Tibial nerve (tissue), 4 donors: ENCODE measurements at regions not wholly inside any gene's neighbourhood (a gene's known extent, or its start where the extent isn't known, plus 50 kb on each side); places are given as distances from the start of the nearest gene placed in this dataset.

ENCODE experiments used
- DNase-seq, 2 donors: peaks; one replicate each; pipeline ENCODE4 v3.0.0-alpha.2; 2019; ENCODE audit warnings: low spot score in 2 of 2
- H3K27ac ChIP-seq, 4 donors: fragments of 200-600 bp; sonication (generic) in 3 of 4; one replicate each; pipeline ENCODE4 v1.5.1; 2017 to 2019; ENCODE audit warnings: mild to moderate bottlenecking in 1 of 4
- H3K27me3 ChIP-seq, 2 donors: fragments of 200-600 bp; sonication (generic) in 1 of 2; one replicate each; pipeline versions ENCODE4 v1.5.1 to v1.6.0; 2017 to 2019
- H3K36me3 ChIP-seq, 3 donors: fragments of 200-600 bp; sonication (generic); one replicate each; pipeline ENCODE4 v1.5.1; 2018 to 2019
- H3K4me1 ChIP-seq, 4 donors: fragments of 200-600 bp; sonication (generic) in 3 of 4; one replicate each; pipeline ENCODE4 v1.5.1; 2017 to 2019
- H3K4me3 ChIP-seq, 4 donors: fragments of 200-600 bp; sonication (generic) in 3 of 4; one replicate each; pipeline ENCODE4 v1.5.1; 2017 to 2019; ENCODE audit warnings: mild to moderate bottlenecking in 1 of 4, moderate library complexity in 1 of 4
- H3K9me3 ChIP-seq, 4 donors: fragments of 200-600 bp; sonication (generic) in 3 of 4; one replicate each; pipeline ENCODE4 v1.5.1; 2017 to 2019
- CTCF ChIP-seq, 5 experiments: fragments of 200-600 bp in 3 of 5; fragments of 450-650 bp in 2 of 5; sonication (generic) in 3 of 5; IDR thresholded peaks; one replicate each; pipeline ENCODE4 v1.5.1; 2016 to 2019; ENCODE audit warnings: antibody characterized with exemption in 5 of 5, mild to moderate bottlenecking in 3 of 5, moderate library complexity in 2 of 5
- EP300 ChIP-seq, 2 donors: sonication (generic); formaldehyde crosslinking; IDR thresholded peaks; one replicate each; pipeline ENCODE4 v1.6.1; 2017; ENCODE audit warnings: antibody characterized with exemption in 2 of 2, mild to moderate bottlenecking in 1 of 2
- POLR2A ChIP-seq, 2 donors: fragments of 450-650 bp; IDR thresholded peaks; one replicate each; pipeline ENCODE4 v1.6.1; 2017; ENCODE audit warnings: antibody characterized with exemption in 2 of 2, mild to moderate bottlenecking in 2 of 2, moderate library complexity in 2 of 2
- WGBS, 2 donors: methylation state at CpG; one replicate each; pipeline ENCODE4 v1.1.5; 2018; 5-methylcytosine and 5-hydroxymethylcytosine counted together

- no peak for DNase-seq
- TF ChIP-seq POLR2A (IDR thresholded peaks at IDR 0.05) (no peak), EP300 (IDR thresholded peaks at IDR 0.05) (no peak), CTCF (IDR thresholded peaks at IDR 0.05) (no peak)
- Histone ChIP-seq H3K4me1 (peaks cover 0 to 11% (median 5%) of the 10 kb centered on the region in 4 donors), H3K36me3 (no peaks in the 10 kb centered on the region), H3K27me3 (no peaks in the 10 kb centered on the region), H3K27ac (no peak overlapping the region), H3K9me3 (no peaks in the 10 kb centered on the region), H3K4me3 (no peak overlapping the region)
- WGBS, 2 donors, result 85 to 92% methylated on average over 3 of the region's 3 CpGs
Observed at GRCh38 chr1:182186757-182187146, 125.2 kb upstream of the ZNF648 start.

DNA sequence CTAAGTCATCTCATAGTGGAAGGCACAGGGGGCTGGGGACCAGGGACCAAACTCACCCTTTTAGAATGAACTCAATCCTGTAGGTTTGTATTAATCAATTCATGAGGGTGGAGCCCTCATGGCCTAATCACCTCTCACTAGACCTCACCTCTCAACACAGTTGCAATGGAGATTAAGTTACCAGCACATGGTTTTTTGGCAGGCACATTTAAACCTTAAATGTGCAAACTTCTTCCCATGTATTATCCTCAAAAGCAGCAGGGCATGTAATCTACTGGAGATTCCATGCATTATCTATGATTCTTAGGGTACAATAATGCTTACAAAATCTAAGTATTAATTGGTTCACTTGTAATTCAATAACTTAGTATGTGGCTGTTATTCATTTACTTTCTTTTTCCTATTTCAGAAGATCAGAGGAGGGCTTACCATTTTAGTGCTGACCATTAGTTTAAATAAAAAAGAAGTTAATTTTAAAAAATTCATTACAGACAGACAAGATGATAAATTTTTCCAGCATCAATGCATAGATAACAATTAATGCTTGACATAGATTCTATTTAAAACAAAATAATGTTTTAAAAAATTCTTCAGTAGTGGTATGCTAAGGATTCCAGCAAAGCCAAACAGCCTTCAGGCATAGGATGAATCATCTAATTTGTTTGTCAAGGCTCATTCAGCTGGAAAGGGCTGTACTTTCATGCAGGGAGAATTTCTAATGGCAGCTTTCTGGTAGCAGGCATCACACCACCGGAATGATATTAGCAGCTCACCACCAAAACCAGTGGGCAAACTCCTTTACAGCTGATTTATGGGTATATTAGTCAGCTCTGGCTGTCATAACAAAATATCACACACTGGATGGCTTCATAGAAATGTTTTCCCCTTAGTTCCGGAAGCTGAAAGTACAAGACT is 124.6 kb upstream of the ZNF648 start:
- H3K4me1 ChIP-seq, result peaks cover 0 to 11% (median 5%) of the 10 kb centered on the region in 4 donors
- H3K27ac ChIP-seq, result peak overlapping the region in 1 of 4 donors; percentile 11
- H3K9me3 ChIP-seq, result no peaks in the 10 kb centered on the region
- TF ChIP-seq EP300 (IDR thresholded peaks at IDR 0.05), result no peak
- TF ChIP-seq POLR2A (IDR thresholded peaks at IDR 0.05), result no peak
- TF ChIP-seq CTCF (IDR thresholded peaks at IDR 0.05), result no peak
- no peaks in the 10 kb centered on the region for H3K27me3 ChIP-seq
- DNase-seq, result no peak
- no peak overlapping the region for H3K4me3 ChIP-seq
- WGBS, 2 donors, result 64 to 65% methylated on average over 2 of the region's 2 CpGs
- no peaks in the 10 kb centered on the region for H3K36me3 ChIP-seq

DNA sequence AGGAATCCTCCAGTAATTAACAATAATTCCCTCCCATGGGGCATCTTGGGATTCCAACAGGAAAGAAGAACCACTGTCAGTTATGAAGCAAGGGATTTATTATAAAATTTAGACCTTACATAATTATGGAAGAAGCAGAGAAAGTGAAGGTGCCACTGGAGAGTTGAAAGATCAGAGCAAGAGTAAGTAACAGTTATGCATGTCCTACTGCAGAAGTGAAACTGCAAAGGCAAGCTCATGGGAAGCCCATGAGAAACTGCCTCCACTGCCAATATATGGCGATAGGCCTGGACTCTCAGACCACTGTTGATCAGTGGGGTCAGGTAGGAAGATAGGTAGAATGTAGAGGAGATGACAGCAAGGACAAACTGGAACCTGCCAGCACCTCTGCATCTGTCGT is 123.6 kb upstream of the ZNF648 start:
- DNase-seq, result no peak
- Histone ChIP-seq H3K36me3 (no peaks in the 10 kb centered on the region), H3K9me3 (no peaks in the 10 kb centered on the region), H3K27ac (no peak overlapping the region), H3K4me3 (no peak overlapping the region), H3K4me1 (peaks cover 0 to 11% (median 5%) of the 10 kb centered on the region in 4 donors), H3K27me3 (no peaks in the 10 kb centered on the region)
- 86 to 93% methylated on average over 2 of the region's 2 CpGs for WGBS, 2 donors
- TF ChIP-seq POLR2A (IDR thresholded peaks at IDR 0.05) (no peak), EP300 (IDR thresholded peaks at IDR 0.05) (no peak), CTCF (IDR thresholded peaks at IDR 0.05) (no peak)

GRCh38 chr1:182183606-182184005 is 122.1 kb upstream of the ZNF648 start:
- 67 to 76% methylated on average over 3 of the region's 3 CpGs for whole genome bisulfite sequencing, 2 donors
- TF ChIP-seq CTCF (IDR thresholded peaks at IDR 0.05) (no peak), EP300 (IDR thresholded peaks at IDR 0.05) (no peak), POLR2A (IDR thresholded peaks at IDR 0.05) (no peak)

DNA sequence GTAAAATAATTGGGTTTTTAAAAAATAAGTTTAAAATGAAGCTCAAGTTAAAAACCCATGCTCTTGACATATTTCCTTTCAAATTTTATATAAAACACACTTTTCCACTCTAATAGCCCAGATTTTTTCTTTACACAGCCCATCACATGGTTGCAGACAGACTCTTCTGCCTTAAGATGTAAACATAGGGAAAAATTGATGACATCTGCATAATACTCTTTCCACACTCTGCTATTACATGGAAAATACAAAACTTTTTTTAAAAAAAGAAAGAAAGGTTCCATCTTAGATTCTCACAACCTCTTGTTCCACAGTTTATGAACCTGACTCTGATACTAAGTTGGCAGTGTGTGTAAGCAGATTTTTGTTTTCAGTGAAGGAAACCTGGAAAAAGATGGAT is 120.8 kb upstream of the ZNF648 start:
- Histone ChIP-seq H3K4me1 (peaks cover 0 to 11% (median 5%) of the 10 kb centered on the region in 4 donors), H3K27ac (no peak overlapping the region), H3K36me3 (no peaks in the 10 kb centered on the region), H3K4me3 (no peak overlapping the region), H3K27me3 (no peaks in the 10 kb centered on the region), H3K9me3 (no peaks in the 10 kb centered on the region)
- TF ChIP-seq POLR2A (IDR thresholded peaks at IDR 0.05) (no peak), CTCF (IDR thresholded peaks at IDR 0.05) (no peak), EP300 (IDR thresholded peaks at IDR 0.05) (no peak)
- DNase-seq, result no peak

More at GRCh38 chr1:182183606-182184005, 122.1 kb upstream of the ZNF648 start:
- no peaks in the 10 kb centered on the region for H3K36me3 ChIP-seq
- no peak overlapping the region for H3K27ac ChIP-seq
- peaks cover 0 to 11% (median 5%) of the 10 kb centered on the region in 4 donors for H3K4me1 ChIP-seq
- H3K27me3 ChIP-seq, result no peaks in the 10 kb centered on the region
- H3K9me3 ChIP-seq, result no peaks in the 10 kb centered on the region
- no peak for DNase-seq
- no peak overlapping the region for H3K4me3 ChIP-seq
